AG04449 (cell line): ENCODE measurements at regions not wholly inside any gene's neighbourhood (a gene's known extent, or its start where the extent isn't known, plus 50 kb on each side); places are given as distances from the start of the nearest gene placed in this dataset.

ENCODE experiments used
- CTCF ChIA-PET: fragments of 350-600 bp; formaldehyde crosslinking; extraction: SDS; loops from one replicate; lab custom pipeline; 2021; ENCODE audit warnings: antibody characterized with exemption; lab: Yijun Ruan, JAX
- POLR2A ChIA-PET: fragments of 400-600, 350-600 bp; formaldehyde crosslinking; extraction: SDS; loops from one replicate; lab custom pipeline; 2020; ENCODE audit warnings: antibody characterized with exemption, inconsistent platforms; lab: Yijun Ruan, JAX
- DNase-seq: peaks from one replicate; pipeline ENCODE4 v3.0.0-alpha.2; 2010; ENCODE audit warnings: low read depth, low spot score
- H3K4me3 ChIP-seq: 2 replicates; pipeline ENCODE4 v1.5.1; 2011; ENCODE audit warnings: low read depth, mild to moderate bottlenecking, control low read depth, low read length
- CTCF ChIP-seq: IDR thresholded peaks from one replicate; pipeline ENCODE4 v1.5.1; 2011; ENCODE audit warnings: mild to moderate bottlenecking, moderate library complexity, low read length, control low read depth, inconsistent platforms; ENCODE audit not compliant: insufficient read depth; ENCODE audit errors: missing control alignments

- no peak for TF ChIP-seq CTCF
- ChIA-PET CTCF (no interaction called here), POLR2A (no interaction called here)
- no peak overlapping the region for H3K4me3 ChIP-seq
- no peak for DNase-seq
Measured at GRCh38 chr18:1458547-1458946, 553.9 kb downstream of the ADCYAP1 start.

GRCh38 chr18:1463981-1464380 lies 559.3 kb downstream of the ADCYAP1 start:
- no peak for TF ChIP-seq CTCF
- CTCF ChIA-PET, result no interaction called here
- DNase-seq, result no peak
- no peak overlapping the region for H3K4me3 ChIP-seq
- POLR2A ChIA-PET, result no interaction called here

- no peak for TF ChIP-seq CTCF
- POLR2A ChIA-PET, result no interaction called here
- no peak for DNase-seq
Measured at GRCh38 chr18:1464444-1465217, 560.0 kb downstream of the ADCYAP1 start.

GRCh38 chr18:1466035-1466434 lies 561.4 kb downstream of the ADCYAP1 start:
- H3K4me3 ChIP-seq, result no peak overlapping the region
- no peak for DNase-seq
- POLR2A ChIA-PET, result no interaction called here
- CTCF ChIA-PET, result no interaction called here
- no peak for TF ChIP-seq CTCF

More at GRCh38 chr18:1464444-1465217, 560.0 kb downstream of the ADCYAP1 start:
- no peak overlapping the region for H3K4me3 ChIP-seq
- CTCF ChIA-PET, result no interaction called here

GRCh38 chr18:1467461-1467964 lies 562.8 kb downstream of the ADCYAP1 start:
- no peak for TF ChIP-seq CTCF
- DNase-seq, result no peak
- H3K4me3 ChIP-seq, result no peak overlapping the region
- ChIA-PET CTCF (no interaction called here), POLR2A (no interaction called here)

GRCh38 chr18:1468550-1468949 lies 563.9 kb downstream of the ADCYAP1 start:
- CTCF ChIA-PET, result no interaction called here
- H3K4me3 ChIP-seq, result no peak overlapping the region
- no peak for DNase-seq
- POLR2A ChIA-PET, result no interaction called here
- TF ChIP-seq CTCF, result no peak
